OCI-M1 (cell line): ENCODE measurements at regions not wholly inside any gene's neighbourhood (a gene's known extent, or its start where the extent isn't known, plus 50 kb on each side); places are given as distances from the start of the nearest gene placed in this dataset.

ENCODE experiments used
- DNase-seq: peaks from one replicate; lab custom pipeline; 2025; lab: John Stamatoyannopoulos, UW

DNA sequence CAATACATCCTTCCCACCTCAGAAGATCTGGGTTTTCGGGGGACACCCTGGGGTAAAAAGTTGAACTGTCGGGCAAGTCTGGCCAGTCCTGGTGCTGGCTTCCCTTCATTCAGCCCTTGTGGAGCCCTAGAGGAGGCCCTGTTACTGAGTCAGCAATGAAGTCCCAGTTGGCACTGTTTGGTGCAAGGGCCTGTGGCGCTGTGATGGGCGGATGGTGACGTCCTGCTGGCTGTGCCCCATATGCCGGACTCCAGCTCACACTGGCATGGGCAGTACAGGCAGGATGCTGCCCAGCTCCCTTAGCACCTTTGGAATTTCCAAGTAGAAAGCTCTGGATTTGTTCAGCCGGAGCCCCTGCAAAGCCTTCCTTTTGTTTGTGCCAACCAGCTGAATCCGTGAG, 186.2 kb upstream of the PMEPA1 start:
- DNase-seq: no peak

DNA sequence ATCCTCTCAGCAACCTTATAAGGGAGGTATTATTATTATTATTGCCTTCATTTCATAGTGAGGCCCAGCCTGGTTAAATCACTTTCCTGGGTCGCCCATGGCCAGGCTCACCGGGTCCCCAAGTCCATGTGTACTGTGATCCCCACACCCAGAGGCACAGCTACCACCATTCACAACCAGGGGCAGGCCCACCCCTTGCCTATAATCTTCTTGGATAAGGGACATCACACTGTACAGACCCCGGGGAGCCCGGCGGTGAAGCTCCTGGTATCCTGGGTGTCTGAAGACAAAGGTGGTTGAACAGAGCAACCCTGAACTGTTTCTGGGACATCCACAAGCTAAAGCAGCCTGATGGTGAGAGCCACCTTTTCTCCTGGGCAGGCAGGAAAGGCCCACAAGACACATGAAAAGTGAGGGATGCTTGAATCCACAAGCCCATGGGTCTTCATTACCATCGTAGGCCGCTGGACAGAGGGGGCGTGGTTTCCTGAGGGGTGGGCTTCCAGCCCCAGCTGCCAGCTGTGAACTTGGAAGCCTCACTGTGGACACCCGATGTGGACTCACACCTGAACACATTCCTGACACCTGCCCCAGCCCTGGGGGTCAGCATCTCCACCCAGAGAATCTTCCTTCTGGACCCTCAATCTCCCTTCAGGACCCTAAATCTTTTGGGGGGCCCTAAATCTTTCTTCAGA, 185.5 kb upstream of the PMEPA1 start:
- DNase-seq: no peak

DNA sequence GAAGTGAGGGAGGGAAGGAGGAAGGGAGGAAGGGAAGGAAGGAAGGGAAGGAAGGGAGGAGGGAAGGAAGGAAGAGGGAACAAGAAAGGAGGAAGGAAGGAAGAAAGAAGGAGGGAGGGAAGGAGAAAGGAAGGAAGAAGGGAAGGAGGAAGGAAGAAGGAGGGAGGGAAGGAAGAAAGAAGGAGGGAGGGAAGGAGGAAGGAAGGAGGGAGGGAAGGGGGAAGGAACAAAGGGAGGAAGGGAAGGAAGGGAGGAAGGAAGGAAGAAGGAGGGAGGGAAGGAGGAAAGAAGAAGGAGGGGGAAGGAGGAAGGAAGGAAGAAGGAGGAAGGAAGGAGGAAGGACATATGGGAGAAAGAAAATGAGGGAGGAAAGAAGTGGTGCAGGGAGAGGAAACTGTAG, 184.7 kb upstream of the PMEPA1 start:
- no peak for DNase-seq

DNA sequence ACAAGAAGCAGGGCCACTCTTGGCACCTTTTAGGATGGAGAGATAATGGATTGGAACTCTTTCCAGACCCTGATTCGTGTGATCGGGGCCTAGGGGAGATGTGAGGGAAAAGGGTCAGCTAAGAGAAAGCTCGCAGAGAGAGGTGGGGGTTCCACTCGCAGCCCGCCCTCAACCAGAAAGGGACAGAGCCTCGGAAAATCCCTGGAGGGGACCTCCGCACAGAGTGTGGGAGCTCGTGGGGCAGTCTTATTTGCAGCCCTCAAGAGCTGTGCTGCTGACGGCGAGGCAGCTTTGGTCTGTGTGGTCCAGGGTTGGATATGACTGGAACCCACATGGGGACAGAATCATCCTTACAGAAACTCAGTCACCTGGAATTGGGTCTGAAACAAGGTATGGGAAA, 184.3 kb upstream of the PMEPA1 start:
- DNase-seq: no peak

DNA sequence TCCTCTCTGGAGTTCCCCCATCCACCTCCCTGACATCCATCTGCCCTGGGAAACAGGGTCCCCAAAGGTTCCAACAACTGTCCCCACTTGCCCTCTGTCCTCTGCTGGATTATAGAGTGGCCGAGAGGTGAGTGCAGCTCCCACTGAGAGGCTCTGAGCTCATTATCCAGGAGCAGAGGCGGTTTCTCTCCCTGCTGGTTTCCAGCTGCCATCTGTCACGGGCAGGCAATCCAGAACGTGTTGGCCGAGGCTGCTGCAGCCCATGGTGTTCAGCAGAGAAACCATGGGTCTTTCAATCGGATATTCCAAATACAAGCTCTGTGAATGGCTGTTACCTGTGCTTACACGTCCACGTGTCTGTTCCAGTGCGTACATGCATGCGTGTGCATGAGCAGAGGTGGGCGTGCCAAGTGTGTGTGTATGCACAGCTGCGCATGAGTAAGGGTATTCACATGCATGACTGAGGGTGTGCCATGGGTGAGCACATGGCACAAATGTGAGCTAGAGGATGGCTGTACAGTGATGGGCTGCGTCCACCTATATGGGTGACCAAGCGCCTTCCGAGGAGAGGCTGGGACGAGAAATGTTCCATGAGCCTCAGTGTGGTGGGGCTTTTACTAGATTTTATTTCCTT, 183.7 kb upstream of the PMEPA1 start:
- DNase-seq: no peak

DNA sequence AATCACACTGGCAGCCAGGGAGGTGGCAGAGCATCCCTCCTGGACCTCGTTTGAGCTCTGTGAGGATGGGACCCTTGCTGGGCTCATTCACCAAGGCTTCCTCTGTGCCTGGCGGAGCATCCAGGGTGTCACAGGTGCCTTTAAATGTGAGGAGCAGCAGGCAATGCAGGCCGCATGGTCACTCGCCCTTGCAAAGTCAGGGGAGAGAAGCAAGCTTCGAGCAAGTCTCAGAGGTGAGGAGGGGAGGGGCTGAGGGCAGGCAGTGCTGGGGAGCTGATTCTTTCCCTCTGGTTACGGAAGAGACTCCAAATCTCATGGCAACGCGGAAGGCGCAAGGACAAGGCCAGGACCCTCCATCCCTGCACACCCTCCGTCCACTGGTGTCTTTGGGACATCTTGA, 182.7 kb upstream of the PMEPA1 start:
- no peak for DNase-seq

DNA sequence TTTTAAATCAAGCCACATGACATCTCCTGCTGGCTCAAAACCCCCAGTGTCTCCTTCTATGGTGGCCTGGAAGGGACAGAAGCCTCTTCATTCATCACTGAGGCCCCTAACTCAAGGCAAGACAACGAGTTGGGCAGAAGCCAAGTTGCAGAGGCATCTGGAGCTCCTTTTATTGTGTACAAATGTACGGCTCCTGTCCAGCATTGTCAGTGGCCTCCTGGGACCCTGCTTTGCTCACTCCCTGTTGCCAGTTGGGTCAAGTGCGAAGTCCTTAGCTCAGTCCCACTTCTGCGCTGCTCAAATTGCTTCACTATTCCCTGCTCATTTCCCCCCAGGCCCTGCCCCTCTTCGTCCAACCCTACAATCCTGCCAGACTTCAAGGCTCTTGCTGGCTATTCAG, 181.2 kb upstream of the PMEPA1 start:
- no peak for DNase-seq

DNA sequence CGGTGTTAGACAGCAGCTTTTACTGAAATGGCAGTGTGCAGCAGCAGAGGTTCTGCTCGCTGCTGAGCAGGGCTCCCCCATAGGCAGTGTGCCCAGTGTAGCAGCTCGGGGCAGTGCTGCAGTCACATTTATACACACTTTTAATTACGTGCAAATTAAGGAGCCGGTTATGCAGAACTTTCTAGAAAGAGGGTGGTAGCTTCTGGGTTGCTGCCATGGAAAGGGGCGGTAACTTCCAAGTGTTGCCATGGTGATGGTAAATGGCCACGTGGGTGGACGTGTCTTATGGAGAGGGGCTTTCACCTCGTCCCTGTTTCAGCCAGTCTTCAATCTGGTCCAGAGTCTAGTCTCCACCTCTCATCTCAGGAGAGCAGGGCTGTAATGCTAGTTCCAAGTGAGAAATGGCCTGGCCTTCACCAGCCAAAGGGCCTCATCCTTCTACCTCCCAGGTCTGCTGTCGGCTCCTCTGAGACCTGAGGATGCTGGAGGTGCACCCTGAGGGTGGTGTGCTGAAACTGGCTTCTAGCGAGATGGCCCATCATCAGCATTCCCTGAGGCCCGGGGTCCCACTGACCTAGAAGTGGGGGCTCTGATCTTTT, 180.5 kb upstream of the PMEPA1 start:
- DNase-seq: no peak

DNA sequence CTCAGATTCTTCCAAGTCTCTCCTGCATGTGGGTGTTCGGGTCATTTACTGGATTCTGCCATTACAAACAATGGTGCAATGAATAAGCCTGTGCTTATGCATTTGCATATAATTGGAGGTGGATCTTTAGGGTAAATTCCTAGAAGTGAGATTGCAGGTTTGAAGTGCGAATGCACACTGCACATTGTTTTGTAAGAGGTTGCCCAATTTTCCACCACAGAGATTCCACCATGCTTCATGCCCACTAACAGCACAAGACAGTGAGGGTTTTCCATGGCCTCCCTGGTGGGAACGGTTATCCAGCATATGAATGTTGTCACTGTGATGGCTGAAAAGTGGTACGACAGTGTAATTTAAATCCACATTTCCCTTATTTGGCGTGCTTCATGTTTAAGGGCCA, 178.8 kb upstream of the PMEPA1 start:
- DNase-seq: no peak

DNA sequence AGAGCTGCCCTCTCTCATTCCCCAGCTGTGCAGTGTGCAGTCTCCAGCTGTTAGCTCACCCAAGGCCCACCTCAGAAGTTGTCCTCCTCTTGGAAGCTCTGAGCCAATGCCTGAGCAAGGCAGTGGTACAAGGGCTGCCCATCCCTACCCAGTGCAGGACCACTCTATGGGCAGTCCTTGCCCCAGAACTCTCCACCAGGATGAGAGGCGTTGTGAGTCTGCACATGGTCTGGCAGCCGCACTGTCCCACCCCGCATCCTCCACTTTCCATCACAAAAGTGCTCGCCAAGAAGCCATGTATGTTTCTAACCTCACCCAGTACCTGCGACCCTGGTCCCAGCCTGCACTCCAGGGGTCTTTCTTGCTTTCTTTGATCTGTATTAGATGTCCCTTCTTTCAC, 175.1 kb upstream of the PMEPA1 start:
- DNase-seq: no peak

DNA sequence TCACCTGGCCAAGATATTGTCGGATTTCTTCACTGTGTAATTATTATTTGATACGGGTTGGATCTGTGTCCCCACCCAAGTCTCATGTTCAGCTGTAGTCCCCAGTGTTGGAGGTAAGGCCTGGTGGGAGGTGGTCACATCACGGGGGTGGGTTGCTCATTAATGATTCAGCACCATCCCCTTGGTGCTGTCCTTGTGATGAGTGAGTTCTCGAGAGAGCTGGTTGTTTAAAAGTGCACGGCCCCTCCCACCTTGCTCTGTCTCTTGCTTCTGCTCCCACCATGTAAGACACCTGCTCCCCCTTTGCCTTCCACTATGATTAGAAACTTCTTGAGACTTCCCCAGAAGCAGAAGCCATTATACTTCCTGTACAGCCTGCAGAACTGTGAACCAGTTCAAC, 173.9 kb upstream of the PMEPA1 start:
- no peak for DNase-seq

DNA sequence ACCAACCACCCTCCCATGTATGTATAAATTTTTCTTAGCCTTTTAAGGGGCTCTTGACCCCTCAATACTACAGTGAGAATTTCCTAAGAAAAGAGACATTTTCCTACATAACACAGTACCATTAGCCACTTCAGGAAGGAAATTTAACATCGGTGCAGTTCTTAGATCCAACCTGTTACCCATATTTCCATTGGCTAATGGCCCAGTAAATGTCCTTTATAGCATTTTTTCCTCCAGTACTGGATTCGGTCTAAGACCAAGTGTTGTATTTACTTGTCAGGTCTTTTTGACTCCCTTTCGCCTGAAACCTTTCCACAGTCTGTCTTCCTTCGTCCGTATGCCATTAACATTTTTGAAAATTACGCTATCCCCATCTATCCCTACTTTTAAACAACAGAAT, 173.4 kb upstream of the PMEPA1 start:
- no peak for DNase-seq

DNA sequence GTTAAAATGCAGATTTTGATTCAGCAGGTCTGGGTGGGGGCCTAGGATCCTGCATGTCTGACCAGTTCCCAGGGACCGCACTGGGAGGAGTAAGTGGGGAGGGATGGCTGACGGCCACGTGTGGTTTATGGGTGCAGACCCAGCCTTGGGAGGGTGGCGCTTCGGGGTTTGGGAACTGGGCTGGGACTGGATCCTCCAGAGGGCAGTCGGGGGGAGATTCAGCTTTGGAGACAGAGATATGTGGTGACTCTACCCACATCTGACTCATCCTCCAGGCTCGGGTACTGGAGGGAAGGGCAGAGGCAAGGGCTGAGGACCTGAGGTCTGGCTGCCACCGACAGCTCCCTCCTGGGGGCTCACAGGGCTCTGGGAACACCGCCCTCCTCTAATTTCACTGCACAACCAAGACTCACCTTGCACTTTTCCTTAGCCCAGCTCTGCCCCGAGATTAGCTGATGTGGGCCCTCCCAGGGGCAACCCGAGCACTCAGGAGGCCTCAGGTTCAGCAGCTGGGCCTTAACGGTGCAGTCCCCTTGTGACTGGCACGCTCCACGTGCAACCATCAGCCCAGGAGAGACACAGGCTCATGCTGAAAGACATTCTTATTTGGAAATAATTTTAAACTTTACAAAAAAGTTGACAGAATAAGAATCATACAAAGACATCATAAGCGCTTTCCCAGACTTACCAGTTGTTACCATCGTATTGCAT, 172.8 kb upstream of the PMEPA1 start:
- no peak for DNase-seq

DNA sequence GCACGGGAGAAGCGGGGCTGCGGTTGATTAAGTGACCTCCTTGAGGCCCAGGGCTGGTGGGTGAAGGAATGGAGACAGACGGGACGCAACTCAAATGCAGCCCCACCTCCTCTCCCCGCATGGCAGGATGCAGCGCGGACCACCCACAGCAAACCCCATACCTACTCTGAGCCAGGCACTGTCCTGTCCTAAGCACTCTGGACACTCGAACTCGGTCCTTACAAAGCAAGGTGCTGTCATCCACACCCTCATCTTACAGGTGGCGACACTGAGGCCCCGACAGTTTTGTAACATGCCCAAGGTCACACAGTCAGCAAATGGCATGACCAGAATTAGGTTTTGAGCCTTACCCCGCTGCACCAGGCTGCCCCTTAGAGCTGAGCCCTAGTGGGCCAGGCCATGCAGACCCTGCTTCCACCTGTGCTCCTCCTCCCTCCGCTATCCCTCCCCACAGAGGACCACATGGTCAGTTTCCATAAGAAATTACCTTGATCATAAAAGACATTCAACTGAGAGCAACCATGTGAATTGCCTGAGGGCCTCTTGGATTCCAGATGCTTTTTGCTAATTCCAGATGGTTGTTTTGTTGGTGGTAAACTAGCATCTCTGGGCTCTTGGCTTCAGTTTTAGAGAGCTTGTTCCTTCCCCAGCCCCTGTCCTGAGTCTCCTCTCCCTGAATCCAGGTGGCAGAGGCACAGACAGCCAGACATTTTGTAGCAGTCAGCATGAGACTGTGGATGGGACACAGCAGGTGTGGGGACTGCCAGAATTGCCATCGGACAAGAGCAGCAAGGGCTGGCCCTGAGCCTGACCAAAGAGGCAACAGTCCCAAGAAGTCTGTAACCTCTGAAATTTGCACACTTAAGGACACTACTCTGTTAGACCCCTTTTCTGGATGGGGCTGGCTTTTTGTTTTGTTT, 171.9 kb upstream of the PMEPA1 start:
- no peak for DNase-seq

DNA sequence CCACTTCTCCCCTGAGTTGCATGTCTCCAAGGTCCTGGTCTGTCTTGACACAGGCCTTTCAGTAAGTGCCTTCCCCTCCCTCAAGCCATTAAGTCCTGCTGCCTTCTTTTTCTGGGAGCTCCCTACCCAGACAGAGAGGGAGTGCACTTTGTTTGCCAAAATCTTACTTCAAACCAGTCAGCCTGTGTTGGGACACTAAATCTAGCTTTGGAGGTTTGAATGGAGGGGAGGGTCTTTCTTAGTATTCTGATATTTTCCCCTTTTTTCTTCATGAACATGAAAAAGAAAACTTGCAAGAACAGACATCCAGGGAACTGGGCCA, 170.7 kb upstream of the PMEPA1 start:
- DNase-seq: no peak

DNA sequence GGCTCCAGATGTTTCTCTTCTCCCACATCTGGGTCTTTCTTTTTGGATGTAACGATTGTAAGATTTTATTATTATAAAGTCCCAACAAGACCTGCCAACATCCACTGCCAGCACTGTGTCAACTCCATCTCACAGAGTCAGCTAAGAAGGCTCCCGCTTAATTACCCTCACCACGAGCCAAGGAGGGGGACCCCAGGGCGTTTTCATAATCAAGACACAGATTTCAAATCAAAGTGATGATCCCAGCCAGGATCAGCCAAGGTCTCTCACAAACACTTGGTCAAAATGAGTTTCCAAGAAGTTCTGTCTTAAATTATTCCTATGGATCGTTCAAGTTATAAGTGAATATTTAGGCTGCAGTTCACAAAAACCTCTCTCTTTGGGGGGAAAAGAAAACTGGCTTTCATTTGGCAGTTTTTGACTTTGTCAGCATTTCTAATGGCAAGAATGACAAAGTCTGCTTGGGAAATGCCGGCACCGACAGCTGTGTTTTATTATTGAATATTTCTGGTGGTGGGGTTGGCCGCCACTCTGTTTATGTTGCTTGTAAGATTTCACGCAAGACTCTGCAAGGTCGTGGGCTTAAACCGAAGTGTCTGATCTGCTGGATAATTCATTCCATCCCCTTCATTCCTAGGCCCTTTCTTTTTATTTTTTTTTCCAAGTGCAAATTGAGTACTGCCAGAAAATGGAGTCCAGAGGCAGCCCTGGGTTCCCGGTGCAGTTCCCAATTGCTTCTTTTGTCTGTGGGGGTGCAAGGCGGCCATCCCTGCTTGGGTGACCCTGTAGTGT, 170.2 kb upstream of the PMEPA1 start:
- no peak for DNase-seq

DNA sequence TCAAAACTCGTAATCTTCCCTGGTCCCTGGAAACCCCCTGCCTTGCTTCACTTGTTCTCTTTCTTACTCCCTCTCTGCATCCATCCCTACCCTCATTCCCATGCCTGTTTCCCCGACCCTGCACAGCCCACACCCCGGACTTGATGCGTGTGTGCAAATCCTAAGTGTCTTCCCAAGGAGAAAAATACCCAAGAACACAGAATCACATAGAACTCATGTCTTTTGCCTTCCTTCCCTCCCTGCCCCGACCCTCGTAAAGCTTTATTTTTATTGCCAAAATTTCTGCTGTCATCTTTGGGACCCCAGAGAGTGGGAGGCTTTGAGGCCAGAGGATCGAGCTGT, 169.6 kb upstream of the PMEPA1 start:
- no peak for DNase-seq

DNA sequence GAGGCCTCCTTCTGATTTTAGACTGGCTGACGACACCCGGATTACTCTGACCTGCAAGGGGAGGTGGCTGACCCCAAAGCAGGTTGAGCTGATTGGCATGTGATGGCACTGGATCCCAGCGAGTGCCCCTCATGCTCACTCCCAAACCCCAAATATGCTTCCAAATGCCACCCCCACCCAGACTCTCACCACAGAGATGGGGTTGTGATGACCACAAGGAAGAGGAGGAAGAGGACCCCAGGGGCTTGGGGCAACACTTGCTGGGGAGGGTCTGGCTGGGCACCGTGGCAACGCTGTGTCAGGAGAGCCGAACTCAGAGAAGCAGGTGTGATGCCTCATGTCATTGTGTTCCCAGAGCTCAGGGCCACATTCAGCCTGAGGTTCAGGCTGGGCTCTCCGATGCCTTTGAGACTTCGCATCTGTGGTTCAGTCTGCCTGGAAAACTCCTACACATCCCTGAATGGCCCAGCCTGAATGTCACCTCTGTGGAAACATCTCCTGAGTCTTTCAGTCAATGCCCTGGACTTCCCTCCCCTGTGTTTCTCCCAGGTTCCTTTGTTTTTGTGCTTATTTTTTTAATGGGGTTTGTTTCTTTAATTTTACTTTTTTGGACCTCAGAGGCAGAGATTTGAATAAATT, 169.1 kb upstream of the PMEPA1 start:
- DNase-seq: no peak

DNA sequence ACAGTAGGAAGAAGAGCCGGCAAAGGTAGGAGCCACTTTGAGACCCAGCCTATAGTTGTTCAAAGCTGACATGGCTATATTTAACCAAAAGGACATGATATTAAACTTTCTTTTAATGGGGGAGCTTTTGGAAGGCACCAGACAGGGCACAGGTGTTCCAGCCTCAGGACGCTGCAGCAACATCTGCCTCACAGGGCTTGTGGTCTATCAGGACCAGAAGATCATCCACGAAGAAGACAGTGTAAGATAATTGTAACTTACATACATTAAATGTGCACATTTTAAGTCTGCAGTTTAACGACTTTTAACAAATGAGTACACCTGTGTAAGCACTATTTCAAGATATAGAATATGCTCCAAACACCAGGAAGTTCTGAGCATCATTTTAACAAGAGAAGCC, 168.2 kb upstream of the PMEPA1 start:
- DNase-seq: no peak

DNA sequence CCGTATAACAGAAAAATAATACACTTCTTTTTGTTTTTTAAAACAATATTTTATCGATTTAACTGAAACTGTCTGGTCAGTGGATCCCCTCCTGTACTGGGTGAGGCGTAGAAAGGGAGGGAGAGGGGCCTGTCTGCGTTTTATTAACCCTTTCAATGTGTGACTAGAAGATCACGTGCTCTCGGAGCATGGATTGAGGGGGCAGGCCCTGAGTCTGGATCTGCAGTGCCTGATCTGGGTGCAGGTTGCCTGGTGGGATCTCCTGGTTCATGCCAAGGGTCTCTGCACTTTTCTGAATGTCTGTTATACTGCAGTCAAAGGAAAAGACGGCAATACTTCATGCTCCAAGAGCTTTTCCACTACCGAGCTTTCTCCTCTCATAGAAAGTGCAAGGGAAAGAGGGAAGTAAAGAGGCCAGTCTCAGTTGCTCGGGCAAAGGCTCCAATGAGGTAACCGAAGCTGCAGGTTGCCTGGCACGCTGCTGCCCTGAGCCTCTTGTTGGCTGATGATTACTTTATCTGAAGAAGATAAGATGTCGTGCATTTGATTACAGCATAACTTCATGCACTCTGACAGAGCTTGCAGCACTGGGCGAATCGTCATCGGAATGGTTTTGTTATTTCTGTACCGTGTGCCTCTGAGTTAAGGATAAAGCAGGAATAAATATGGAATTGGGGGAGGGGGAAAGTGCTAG, 167.5 kb upstream of the PMEPA1 start:
- no peak for DNase-seq
